HPDE6-E6E7 (cell line): ENCODE measurements at regions not wholly inside any gene's neighbourhood (a gene's known extent, or its start where the extent isn't known, plus 50 kb on each side); places are given as distances from the start of the nearest gene placed in this dataset.

Source experiments
- DNase-seq: peaks from one replicate; pipeline ENCODE4 v3.0.0; 2011; ENCODE audit warnings: missing footprints; ENCODE audit errors: extremely low spot score

- no peak for DNase-seq
Measured at GRCh38 chr3:55413236-55413635, 73.9 kb downstream of the WNT5A start.

DNA sequence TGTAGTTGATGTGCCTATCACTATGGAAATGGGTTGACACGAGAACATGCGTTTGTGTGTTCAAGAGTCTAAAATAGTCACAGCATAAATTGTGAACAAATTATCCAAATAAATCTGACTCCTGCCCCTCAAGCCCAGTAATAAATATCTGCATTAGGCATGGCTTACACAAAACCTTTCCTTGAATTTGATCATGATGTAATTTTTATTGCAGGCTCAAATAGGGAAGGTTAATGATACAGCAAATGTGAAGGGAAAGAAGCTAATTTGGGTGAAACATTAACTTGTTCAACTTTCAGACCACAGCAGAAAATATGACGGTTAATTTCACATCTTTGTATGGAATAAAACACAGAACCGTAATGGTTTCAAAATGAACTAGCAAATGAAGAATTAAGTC is 74.6 kb downstream of the WNT5A start:
- no peak for DNase-seq

DNA sequence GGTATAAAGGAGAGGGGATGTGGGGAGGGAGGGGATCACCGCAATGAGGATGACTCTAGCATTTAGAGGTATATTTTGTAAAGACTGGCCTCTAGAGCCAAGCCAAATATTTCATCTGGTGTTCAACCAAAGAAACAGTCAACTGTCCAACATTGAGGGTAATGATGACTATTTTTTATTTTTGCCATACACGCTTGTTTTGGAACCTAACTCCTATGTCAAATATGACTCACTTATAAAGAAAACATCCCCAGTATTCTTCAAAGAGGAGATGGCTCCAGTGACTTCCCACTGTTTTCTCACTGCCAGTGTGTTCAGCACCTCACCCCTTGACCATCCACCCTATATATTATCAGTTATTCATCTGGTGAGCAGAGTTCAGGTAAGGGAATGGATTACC is 77.3 kb downstream of the WNT5A start:
- DNase-seq, result no peak

- DNase-seq, result no peak
Measured at GRCh38 chr3:55408193-55408826, 78.8 kb downstream of the WNT5A start.

DNA sequence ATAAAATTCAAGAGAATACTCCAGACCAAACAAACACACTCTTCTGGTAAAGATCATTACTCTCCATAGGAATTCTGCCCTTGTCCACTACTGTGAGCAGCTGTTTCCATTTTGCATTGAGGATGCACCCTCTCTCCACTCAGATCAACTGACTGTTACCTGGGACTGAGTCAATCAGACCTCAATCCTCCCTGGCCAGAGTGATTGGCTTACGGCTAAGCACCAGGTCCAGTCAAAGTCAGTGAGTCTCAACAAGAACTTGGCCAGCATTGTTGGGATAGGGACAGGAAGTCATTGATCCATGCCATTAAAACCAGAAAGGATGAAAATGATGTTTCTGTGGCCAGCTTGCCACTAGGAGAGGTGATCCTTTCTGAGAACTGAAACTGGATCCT is 79.7 kb downstream of the WNT5A start:
- DNase-seq, result no peak

DNA sequence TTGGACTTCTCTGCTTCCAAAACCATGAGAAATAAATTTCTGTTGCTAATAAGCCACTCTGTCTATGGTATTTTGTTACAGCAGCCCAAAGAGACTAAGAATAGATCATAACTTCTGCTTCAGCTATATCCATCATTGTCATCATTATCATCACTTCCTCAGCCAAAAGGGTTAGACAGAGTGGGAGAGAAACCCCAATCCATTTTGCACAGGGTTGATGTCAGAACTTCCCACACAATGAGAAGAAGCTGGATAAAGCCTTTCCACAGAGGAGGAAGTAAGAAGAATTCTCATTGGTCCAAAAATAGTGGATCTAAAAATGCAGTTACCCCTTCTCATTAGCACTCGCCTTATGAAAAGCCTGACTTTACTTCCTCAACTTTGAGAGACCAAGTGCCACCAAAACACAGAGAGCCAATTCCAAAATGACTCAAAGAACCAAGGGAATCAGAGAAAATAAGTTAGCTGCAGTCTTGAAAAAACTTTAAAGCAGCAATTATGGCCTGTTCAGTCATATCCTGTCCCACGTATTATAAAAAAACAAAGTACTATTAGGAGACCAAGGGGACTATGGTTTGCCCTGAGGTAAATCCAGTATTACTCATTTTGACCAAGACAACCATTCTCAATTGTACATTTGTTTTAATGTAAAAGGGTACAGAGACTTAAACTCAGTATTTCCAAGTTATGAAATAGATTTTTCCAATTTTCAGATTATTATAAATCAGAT is 80.2 kb downstream of the WNT5A start:
- DNase-seq, result no peak

DNA sequence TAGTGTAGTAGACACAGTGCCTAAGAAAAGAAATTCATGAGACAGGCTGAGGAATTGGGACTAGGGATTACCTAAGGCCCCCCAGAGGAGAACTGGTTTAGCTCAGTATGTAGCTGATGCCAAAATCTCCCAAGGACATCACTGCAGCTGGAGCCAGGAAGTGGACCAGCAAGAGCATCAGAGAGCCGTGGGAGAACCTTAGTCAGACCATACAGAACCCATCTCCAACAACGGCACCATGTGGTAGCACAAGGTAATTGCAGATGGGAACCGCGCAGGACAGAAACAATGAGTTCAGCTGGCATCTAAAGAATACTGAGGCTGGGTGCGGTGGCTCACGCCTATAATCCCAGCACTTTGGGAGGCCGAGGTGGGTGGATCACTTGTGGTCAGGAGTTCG is 81.7 kb downstream of the WNT5A start:
- no peak for DNase-seq

- no peak for DNase-seq
Measured at GRCh38 chr3:55402886-55403609, 84.1 kb downstream of the WNT5A start.

GRCh38 chr3:55380561-55380960 is 106.5 kb downstream of the WNT5A start:
- no peak for DNase-seq

- DNase-seq, result no peak
Measured at GRCh38 chr3:55376753-55377347, 110.3 kb downstream of the WNT5A start.

- no peak for DNase-seq
Measured at GRCh38 chr3:55373423-55373822, 113.7 kb downstream of the WNT5A start.

- DNase-seq, result no peak
Measured at GRCh38 chr3:55370272-55370671, 116.8 kb downstream of the WNT5A start.

- no peak for DNase-seq
Measured at GRCh38 chr3:55369141-55369847, 117.8 kb downstream of the WNT5A start.

- DNase-seq, result no peak
Measured at GRCh38 chr3:55368366-55368765, 118.7 kb downstream of the WNT5A start.

- no peak for DNase-seq
Measured at GRCh38 chr3:55367384-55367783, 119.7 kb downstream of the WNT5A start.

DNA sequence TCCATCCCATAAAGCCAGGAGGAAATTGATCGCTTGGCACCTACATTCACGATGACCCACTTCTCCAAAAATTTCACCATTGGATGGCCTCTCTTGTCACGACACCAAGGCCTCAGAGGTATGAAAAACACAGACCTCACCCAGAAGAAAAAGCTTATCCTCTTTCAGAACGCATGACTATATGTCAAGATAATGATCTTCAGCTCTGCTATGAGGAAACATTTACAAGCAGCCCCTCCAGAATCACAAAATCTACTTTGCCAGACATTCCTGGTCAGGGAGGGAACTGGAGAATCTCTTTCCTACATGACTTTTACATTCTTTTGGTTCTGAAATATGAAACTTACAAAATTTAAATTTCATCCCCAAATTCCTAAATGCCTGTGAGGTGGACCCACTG is 122.7 kb downstream of the WNT5A start:
- no peak for DNase-seq

- DNase-seq, result no peak
Measured at GRCh38 chr3:55362210-55362960, 124.7 kb downstream of the WNT5A start.

GRCh38 chr3:55357796-55358195 is 129.3 kb downstream of the WNT5A start:
- no peak for DNase-seq

DNA sequence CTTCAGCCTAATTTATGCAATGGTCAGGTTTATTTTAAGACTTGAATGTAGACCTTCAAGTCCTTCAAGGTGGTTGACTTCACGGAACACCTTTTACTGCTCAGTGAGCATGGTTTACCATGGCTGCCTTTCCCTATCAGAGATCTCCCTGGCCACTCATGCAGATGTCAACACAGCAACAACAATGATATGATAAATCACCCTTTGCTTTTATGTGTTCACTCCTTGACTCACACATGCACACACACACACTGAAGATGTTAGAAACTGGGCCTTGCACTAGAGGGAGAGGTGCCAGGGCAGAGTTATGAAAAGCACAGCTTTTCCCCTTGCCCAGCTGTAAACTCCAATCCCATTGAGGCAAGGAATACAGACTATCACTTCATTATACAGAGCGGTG is 134.4 kb downstream of the WNT5A start:
- DNase-seq, result no peak

DNA sequence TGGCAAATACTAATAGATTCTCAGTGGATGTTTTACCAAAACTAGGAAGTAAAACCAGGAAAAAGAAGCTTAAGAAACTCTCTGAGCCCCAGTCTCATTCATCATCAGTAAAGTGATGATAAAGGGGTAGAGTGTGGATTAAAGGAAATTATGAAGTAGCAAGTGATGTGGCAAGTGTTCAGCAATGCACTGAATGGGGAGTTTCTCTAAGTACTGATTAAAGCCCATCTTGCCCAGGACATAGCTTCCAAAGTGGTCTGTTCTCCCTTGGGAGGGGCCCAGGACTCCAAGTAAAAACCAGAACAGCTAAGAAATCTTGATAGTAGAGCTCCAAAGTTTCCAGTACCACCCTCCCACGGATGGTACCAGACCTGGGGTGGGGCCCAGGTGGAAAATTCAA is 137.3 kb downstream of the WNT5A start:
- DNase-seq, result no peak
